Panc1 (cell line): ENCODE measurements at regions not wholly inside any gene's neighbourhood (a gene's known extent, or its start where the extent isn't known, plus 50 kb on each side); places are given as distances from the start of the nearest gene placed in this dataset.
"Not testable (repeated sequence)": the region's sequence is repeated elsewhere in the genome, so short reads cannot be mapped to it uniquely, and the experiment has no call there.

Source experiments
- TCF7L2 ChIP-seq: IDR thresholded peaks from 2 replicates; pipeline ENCODE4 v1.6.1; 2011; ENCODE audit warnings: mild to moderate bottlenecking, low read depth, low read length, inconsistent platforms
- TF ChIP-seq, protein P1 (sequence below): fragments of 450-650 bp; IDR thresholded peaks from 2 replicates; pipeline ENCODE4 v1.5.1; 2017; ENCODE audit warnings: mild to moderate bottlenecking

DNA sequence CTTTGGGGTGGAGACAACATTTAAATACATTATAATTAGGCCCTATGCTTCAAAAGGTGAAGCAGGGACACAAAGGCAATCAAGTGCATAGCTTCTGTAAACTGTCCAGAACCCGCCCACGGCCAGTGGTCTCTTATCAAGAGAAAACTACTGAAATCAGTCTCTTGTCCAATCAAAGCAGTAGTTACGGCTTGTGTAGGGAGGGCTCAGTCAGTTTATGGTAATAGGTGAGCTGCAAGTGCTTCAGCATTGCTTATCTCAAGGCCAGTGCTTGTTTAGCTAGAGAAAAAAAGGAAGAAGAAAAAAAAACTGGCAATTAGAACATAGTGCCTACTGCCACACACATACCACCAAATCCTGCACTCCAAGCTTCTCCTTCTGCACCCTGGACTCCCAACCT, 68.6 kb downstream of the FAM72D start:
- TF ChIP-seq, protein P1, sequence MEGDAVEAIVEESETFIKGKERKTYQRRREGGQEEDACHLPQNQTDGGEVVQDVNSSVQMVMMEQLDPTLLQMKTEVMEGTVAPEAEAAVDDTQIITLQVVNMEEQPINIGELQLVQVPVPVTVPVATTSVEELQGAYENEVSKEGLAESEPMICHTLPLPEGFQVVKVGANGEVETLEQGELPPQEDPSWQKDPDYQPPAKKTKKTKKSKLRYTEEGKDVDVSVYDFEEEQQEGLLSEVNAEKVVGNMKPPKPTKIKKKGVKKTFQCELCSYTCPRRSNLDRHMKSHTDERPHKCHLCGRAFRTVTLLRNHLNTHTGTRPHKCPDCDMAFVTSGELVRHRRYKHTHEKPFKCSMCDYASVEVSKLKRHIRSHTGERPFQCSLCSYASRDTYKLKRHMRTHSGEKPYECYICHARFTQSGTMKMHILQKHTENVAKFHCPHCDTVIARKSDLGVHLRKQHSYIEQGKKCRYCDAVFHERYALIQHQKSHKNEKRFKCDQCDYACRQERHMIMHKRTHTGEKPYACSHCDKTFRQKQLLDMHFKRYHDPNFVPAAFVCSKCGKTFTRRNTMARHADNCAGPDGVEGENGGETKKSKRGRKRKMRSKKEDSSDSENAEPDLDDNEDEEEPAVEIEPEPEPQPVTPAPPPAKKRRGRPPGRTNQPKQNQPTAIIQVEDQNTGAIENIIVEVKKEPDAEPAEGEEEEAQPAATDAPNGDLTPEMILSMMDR: not testable (repeated sequence)
- TF ChIP-seq TCF7L2: not testable (repeated sequence)
